IPS-18a (cell line): ENCODE measurements at regions not wholly inside any gene's neighbourhood (a gene's known extent, or its start where the extent isn't known, plus 50 kb on each side); places are given as distances from the start of the nearest gene placed in this dataset.

Experiments used
- H3K27ac ChIP-seq: one replicate; pipeline ENCODE4 v1.5.1; 2013; ENCODE audit warnings: low read length
- H3K27me3 ChIP-seq: one replicate; pipeline ENCODE4 v1.6.1; 2013; ENCODE audit warnings: mild to moderate bottlenecking, low read length; ENCODE audit not compliant: control insufficient read depth, insufficient read depth
- H3K36me3 ChIP-seq: one replicate; pipeline ENCODE4 v1.6.1; 2013; ENCODE audit warnings: low read depth, low read length; ENCODE audit not compliant: control insufficient read depth
- H3K4me1 ChIP-seq: one replicate; pipeline ENCODE4 v1.6.1; 2013; ENCODE audit warnings: low read depth, low read length; ENCODE audit not compliant: control insufficient read depth
- H3K4me3 ChIP-seq: one replicate; pipeline ENCODE4 v1.5.1; 2013; ENCODE audit warnings: low read length
- H3K9ac ChIP-seq: one replicate; pipeline ENCODE4 v1.6.1; 2013; ENCODE audit warnings: mild to moderate bottlenecking, low read length, moderate library complexity
- H3K9me3 ChIP-seq: one replicate; pipeline ENCODE4 v1.6.1; 2013; ENCODE audit warnings: low read depth, low read length; ENCODE audit not compliant: control insufficient read depth

DNA sequence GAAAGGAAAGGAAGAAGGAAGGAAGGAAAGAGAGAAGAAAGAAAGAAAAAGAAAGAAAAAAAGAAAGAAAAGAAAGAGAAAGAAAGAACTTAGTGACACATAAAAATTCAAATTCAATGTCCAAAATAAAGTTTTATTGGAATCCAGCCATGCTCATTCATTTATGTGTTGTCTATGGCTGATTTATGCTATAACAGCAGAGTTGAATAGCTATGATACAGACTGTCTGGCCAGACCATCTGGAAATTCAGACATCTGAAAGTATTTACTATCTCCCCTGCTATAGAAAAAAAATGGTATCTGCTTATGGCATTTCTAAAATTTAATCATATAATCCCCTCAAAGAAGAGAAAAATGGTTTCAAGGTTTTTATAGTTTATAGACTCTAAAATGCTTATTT lies 79.4 kb upstream of the RRP15 start:
- no peak overlapping the region for H3K4me3 ChIP-seq
- H3K36me3 ChIP-seq, result no peaks in the 10 kb centered on the region
- no peak overlapping the region for H3K27ac ChIP-seq
- H3K4me1 ChIP-seq, result no peaks in the 10 kb centered on the region
- no peak overlapping the region for H3K9ac ChIP-seq
- no peaks in the 10 kb centered on the region for H3K27me3 ChIP-seq
- H3K9me3 ChIP-seq, result no peaks in the 10 kb centered on the region

DNA sequence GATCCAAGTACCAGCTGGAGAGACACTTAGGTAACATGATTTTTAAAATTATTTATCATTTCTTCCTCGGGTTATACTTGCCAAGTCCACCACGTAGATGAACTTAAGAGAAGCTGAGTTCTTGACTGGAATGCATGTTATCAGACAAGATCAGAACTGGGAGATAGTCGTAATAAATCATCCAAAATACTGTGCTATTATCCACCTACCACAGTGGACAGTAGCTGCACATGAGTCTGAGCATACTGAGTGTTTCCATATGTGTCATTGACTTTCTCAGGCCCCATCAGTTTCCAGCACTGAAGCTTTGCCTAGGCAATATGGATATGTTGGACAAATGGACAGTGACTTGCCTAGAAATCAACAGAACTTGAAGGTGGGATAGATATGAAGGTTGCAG lies 77.9 kb upstream of the RRP15 start:
- Histone ChIP-seq H3K4me1 (no peaks in the 10 kb centered on the region), H3K27me3 (no peaks in the 10 kb centered on the region), H3K4me3 (no peak overlapping the region), H3K36me3 (no peaks in the 10 kb centered on the region), H3K9ac (no peak overlapping the region), H3K27ac (no peak overlapping the region), H3K9me3 (no peaks in the 10 kb centered on the region)

DNA sequence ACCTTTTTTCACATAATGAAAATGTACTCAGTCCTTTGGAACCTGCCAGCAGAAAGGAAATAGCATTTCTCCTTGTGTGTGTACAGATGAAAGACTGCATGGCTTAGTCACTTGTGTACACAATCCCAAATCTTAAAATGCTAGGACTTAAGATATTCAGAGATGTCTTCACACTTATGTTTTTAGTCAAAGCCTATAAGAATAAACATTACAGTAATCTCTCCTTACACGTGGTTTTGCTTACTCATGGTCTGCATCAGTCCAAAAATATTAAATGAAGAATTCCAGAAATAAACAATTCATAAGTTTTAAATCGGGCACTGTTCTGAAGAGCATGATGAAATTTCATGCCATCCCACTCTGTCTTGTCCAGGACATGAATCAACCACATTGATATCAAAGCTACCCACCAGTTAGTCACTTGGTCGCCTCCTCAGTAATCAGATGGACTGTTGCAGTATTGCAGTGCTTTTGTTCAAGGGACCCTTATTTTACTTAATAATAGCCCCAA lies 75.7 kb upstream of the RRP15 start:
- Histone ChIP-seq H3K9me3 (no peaks in the 10 kb centered on the region), H3K4me3 (no peak overlapping the region), H3K4me1 (no peaks in the 10 kb centered on the region), H3K27me3 (no peaks in the 10 kb centered on the region), H3K9ac (no peak overlapping the region), H3K27ac (no peak overlapping the region), H3K36me3 (no peaks in the 10 kb centered on the region)

DNA sequence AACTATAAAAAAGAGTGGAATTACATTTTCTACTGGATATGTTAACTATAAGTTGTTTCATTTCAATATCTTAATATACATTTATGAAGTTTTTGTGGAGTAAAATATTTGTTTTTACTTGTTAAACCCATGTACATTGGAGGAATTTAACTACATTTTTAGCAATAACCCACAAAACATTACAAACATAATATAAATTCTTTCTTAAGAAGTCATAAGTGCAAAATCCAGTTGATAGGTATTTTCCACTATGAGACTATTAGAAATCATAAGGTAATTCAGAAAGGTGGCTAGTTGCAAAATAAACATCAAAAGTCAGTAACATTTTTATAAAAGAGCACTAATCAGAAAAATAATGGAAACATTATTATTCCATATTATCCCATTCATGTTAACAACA lies 73.9 kb upstream of the RRP15 start:
- Histone ChIP-seq H3K36me3 (no peaks in the 10 kb centered on the region), H3K9me3 (no peaks in the 10 kb centered on the region), H3K27ac (no peak overlapping the region), H3K4me1 (peaks cover 5% of the 10 kb centered on the region), H3K4me3 (no peak overlapping the region), H3K9ac (no peak overlapping the region), H3K27me3 (no peaks in the 10 kb centered on the region)

DNA sequence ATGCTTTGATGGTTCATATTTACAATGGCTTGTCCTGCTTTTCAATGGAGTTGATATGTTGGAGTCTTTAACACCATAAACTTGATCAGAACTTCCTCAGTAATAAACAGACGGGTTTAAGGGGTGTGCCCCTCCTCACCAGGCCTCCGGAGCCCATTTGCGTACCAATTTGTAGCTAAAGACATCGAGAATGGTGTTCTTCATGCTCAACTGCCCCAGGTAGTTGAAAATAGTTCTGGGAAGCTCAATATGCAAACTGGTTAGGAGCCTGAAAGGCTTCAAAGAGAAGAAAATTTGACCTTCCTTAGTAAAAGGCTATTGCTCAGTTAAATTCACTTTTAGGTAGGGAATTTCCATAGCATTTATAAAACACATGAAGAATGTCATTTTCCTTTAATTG lies 68.1 kb upstream of the RRP15 start:
- no peak overlapping the region for H3K9ac ChIP-seq

DNA sequence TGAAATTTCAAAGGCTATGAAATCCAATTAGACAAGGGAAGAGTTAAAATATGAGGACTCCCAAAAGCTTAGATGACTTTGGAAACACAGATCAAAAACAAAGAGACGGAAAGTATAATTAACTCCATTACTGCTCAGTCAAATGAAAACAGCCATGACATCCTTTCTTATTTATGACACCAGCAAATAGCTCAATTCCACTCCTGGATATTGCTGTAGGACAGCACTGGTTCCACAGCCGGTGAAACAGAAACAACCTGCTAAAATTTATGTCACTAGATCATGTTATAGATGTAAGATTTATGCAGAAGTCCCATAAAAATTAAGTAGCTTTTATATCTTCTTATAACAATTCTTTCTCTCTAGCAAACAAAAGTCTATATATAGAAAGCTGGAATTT lies 65.6 kb upstream of the RRP15 start:
- Histone ChIP-seq H3K27me3 (no peaks in the 10 kb centered on the region), H3K36me3 (no peaks in the 10 kb centered on the region), H3K9ac (no peak overlapping the region), H3K9me3 (no peaks in the 10 kb centered on the region), H3K4me1 (peaks cover 23% of the 10 kb centered on the region), H3K27ac (no peak overlapping the region), H3K4me3 (no peak overlapping the region)

More for the DNA sequence above, 68.1 kb upstream of the RRP15 start:
- Histone ChIP-seq H3K9me3 (no peaks in the 10 kb centered on the region), H3K27ac (no peak overlapping the region), H3K36me3 (no peaks in the 10 kb centered on the region), H3K27me3 (no peaks in the 10 kb centered on the region), H3K4me1 (peaks cover 23% of the 10 kb centered on the region), H3K4me3 (no peak overlapping the region)

DNA sequence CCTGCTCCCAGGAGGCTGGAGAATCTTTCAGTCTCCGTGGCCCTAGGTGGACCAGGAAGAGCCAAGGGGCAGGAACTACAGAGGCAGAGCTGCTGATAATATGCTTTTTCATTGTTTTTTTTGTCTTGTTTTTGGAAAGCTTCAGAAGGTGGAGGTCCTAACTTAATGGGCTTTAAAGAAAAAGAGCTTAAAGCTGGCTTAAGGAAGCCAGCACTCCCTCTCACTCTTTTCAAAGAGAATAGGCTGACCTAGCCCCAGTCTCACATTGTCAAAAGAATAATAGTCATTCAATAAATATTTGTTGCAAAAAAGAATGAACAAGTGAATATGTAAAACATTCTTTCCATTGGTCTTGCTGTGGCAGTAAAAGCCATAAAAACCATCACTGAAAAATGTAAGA lies 61.0 kb upstream of the RRP15 start:
- Histone ChIP-seq H3K9me3 (no peaks in the 10 kb centered on the region), H3K27me3 (no peaks in the 10 kb centered on the region), H3K4me1 (no peaks in the 10 kb centered on the region), H3K36me3 (no peaks in the 10 kb centered on the region), H3K4me3 (no peak overlapping the region), H3K27ac (no peak overlapping the region), H3K9ac (no peak overlapping the region)

DNA sequence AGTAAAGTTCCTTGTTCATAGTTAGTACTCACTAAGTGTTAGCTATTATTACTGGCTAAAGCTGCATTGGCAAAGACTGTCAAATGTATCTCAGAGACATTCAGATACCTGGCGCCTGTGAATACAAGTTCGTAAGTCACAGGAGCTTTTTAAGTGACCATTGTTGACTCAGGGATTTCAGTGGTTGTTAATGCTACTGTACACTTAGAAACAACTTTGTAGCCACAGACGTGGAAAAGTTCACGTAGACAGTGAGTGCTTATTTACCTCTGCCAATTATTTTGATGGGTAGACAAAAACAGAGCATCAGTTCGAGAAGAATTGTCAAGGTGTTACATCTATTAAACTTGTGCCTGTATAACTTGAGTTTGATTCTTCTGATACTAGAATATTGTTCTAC lies 59.1 kb upstream of the RRP15 start:
- Histone ChIP-seq H3K4me3 (no peak overlapping the region), H3K27ac (no peak overlapping the region)

More for the DNA sequence above, 59.1 kb upstream of the RRP15 start:
- no peaks in the 10 kb centered on the region for H3K27me3 ChIP-seq
- no peaks in the 10 kb centered on the region for H3K9me3 ChIP-seq
- no peaks in the 10 kb centered on the region for H3K36me3 ChIP-seq
- H3K9ac ChIP-seq, result no peak overlapping the region
- H3K4me1 ChIP-seq, result no peaks in the 10 kb centered on the region
